PC-9 (cell line): ENCODE measurements at regions not wholly inside any gene's neighbourhood (a gene's known extent, or its start where the extent isn't known, plus 50 kb on each side); places are given as distances from the start of the nearest gene placed in this dataset.

Experiments
- BruUV-seq: library from RNA; stranded (reverse); fragments of 400-500 nt; replicated peaks from 2 replicates; lab custom pipeline; 2021; lab: Mats Ljungman, UMichigan
- CTCF ChIA-PET: fragments of 300-600 bp; sonication (Branson Sonifier 250); formaldehyde crosslinking; loops from one replicate; lab custom pipeline; 2022; ENCODE audit warnings: antibody characterized with exemption; lab: Charles Lee
- POLR2A ChIA-PET: fragments of 300-600 bp; sonication (Branson Sonifier 250); formaldehyde crosslinking; loops from one replicate; lab custom pipeline; 2022; ENCODE audit warnings: antibody characterized with exemption; ENCODE audit not compliant: unreplicated experiment; lab: Charles Lee
- DNase-seq, 2 experiments: peaks; one replicate each; pipeline versions ENCODE4 v3.0.0 to v3.0.0-alpha.2; 2015 to 2022; ENCODE audit warnings: mixed read lengths in 1 of 2
- H2AFZ ChIP-seq: fragments of 200-600 bp; sonication (generic); 2 replicates; pipeline ENCODE4 v1.8.1; 2017; ENCODE audit warnings: antibody characterized with exemption
- H3F3A ChIP-seq: fragments of 200-600 bp; sonication (generic); 2 replicates; pipeline ENCODE4 v1.8.1; 2017; ENCODE audit warnings: antibody characterized with exemption, mild to moderate bottlenecking, low read depth; ENCODE audit not compliant: insufficient read depth
- H3K27ac ChIP-seq: fragments of 200-600 bp; sonication (generic); 2 replicates; pipeline ENCODE4 v1.6.1; 2016; ENCODE audit warnings: mixed run types
- H3K27me3 ChIP-seq: fragments of 200-600 bp; sonication (generic); 2 replicates; pipeline ENCODE4 v1.6.1; 2016; ENCODE audit warnings: low read depth, mixed run types; ENCODE audit not compliant: insufficient read depth
- H3K36me3 ChIP-seq: fragments of 200-600 bp; sonication (generic); 2 replicates; pipeline ENCODE4 v1.6.1; 2016; ENCODE audit warnings: low read depth, mixed run types
- H3K4me1 ChIP-seq: fragments of 200-600 bp; sonication (generic); replicated peaks from 2 replicates; pipeline ENCODE4 v1.6.1; 2016; ENCODE audit warnings: mixed run types; ENCODE audit not compliant: insufficient read depth
- H3K4me2 ChIP-seq: fragments of 200-600 bp; sonication (generic); 2 replicates; pipeline ENCODE4 v1.6.1; 2017; ENCODE audit warnings: mixed run types
- H3K4me3 ChIP-seq: fragments of 200-600 bp; sonication (generic); 2 replicates; pipeline ENCODE4 v1.6.1; 2016; ENCODE audit warnings: mixed run types
- H3K79me2 ChIP-seq: fragments of 200-600 bp; sonication (generic); 2 replicates; pipeline ENCODE4 v1.6.1; 2017; ENCODE audit warnings: low read depth, mixed run types
- H3K9me2 ChIP-seq: fragments of 200-600 bp; sonication (generic); 2 replicates; pipeline ENCODE4 v1.8.1; 2017; ENCODE audit warnings: mild to moderate bottlenecking; ENCODE audit not compliant: insufficient read depth
- H3K9me3 ChIP-seq: fragments of 200-600 bp; sonication (generic); 2 replicates; pipeline ENCODE4 v1.8.1; 2016; ENCODE audit warnings: low read depth; ENCODE audit not compliant: insufficient read depth
- H4K20me1 ChIP-seq: fragments of 200-600 bp; sonication (generic); 2 replicates; pipeline ENCODE4 v1.8.1; 2017; ENCODE audit not compliant: insufficient read depth
- EZH2 ChIP-seq: fragments of 200-600 bp; sonication (generic); IDR thresholded peaks from 2 replicates; pipeline ENCODE4 v1.8.0; 2017; ENCODE audit warnings: antibody characterized with exemption, low read depth
- intact Hi-C: fragments of 100-400 bp; cut with micrococcal nuclease; formaldehyde crosslinking; loops from one replicate; pipeline ENCODE4 v1.10.0; 2022; ENCODE audit not compliant: unreplicated experiment
- TF ChIP-seq, protein P1 (sequence below): fragments of 200-600 bp; sonication (generic); conservative IDR thresholded peaks from 2 replicates; pipeline ENCODE4 v1.6.1; 2017; ENCODE audit warnings: mixed run types, antibody characterized with exemption, mild to moderate bottlenecking, moderate library complexity

DNA sequence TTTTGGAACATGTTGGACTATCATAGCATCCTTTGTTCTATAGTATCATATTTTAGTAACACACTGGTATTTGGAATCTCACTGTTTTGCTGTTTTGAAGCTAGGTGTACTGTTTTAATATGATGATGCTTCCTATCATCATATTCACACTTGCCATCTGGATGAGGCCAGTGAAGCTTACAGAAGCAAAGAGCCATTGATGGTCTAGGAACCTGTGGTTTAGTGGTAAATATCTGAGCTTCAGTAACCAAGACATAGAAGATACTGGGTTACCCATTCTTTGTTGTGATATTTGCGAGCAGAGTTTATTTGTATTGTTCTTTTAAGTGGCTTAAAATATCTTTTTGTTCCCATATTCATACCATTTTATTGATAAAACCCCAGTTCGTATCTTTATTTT, 304.1 kb downstream of the SATB1 start:
- Histone ChIP-seq H3K27me3 (no peaks in the 10 kb centered on the region), H4K20me1 (no peaks in the 10 kb centered on the region; the same call in 1 of the 2 replicates), H2AFZ (no peak overlapping the region), H3K9me3 (no peaks in the 10 kb centered on the region), H3K36me3 (no peaks in the 10 kb centered on the region), H3K79me2 (no peaks in the 10 kb centered on the region), H3K4me2 (no peak overlapping the region), H3K4me3 (no peak overlapping the region), H3F3A (peaks cover 10% of the 10 kb centered on the region; the same call in 1 of the 2 replicates), H3K9me2 (no peaks in the 10 kb centered on the region), H3K4me1 (peaks cover 16% of the 10 kb centered on the region), H3K27ac (no peak overlapping the region)
- ChIA-PET CTCF (no interaction called here), POLR2A (no interaction called here)
- BruUV-seq, result no TSS peak
- no peak for TF ChIP-seq EZH2
- TF ChIP-seq, protein P1, sequence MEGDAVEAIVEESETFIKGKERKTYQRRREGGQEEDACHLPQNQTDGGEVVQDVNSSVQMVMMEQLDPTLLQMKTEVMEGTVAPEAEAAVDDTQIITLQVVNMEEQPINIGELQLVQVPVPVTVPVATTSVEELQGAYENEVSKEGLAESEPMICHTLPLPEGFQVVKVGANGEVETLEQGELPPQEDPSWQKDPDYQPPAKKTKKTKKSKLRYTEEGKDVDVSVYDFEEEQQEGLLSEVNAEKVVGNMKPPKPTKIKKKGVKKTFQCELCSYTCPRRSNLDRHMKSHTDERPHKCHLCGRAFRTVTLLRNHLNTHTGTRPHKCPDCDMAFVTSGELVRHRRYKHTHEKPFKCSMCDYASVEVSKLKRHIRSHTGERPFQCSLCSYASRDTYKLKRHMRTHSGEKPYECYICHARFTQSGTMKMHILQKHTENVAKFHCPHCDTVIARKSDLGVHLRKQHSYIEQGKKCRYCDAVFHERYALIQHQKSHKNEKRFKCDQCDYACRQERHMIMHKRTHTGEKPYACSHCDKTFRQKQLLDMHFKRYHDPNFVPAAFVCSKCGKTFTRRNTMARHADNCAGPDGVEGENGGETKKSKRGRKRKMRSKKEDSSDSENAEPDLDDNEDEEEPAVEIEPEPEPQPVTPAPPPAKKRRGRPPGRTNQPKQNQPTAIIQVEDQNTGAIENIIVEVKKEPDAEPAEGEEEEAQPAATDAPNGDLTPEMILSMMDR, result no peak
- DNase-seq, result no peak
- intact Hi-C loops, result no loop called here

DNA sequence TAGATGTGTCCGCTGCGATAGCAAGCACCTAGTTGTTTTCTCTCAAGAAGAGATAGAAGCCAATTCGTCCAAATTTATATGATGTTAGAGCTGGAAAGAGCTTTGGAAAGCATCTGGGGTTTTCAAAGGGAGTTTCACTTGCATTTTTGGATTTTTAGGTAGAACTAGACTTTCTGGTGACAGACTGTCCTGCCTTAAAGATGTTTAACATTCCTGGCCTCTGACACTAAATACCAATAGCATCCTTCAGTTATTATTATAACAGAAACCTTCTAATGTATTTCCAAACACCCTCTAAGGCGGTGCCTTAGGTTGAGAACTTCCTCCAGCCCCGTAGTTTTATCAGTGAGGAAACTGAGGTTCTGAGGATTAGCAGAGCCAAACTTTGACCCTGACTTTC, 305.3 kb downstream of the SATB1 start:
- no TSS peak for BruUV-seq
- Histone ChIP-seq H3K79me2 (no peaks in the 10 kb centered on the region), H2AFZ (0 out of 2 replicates have a peak overlapping the region, but pooled peaks have one; percentile 21), H3K4me3 (no peak overlapping the region), H3K9me3 (no peaks in the 10 kb centered on the region), H3K27me3 (no peaks in the 10 kb centered on the region), H4K20me1 (no peaks in the 10 kb centered on the region; the same call in 1 of the 2 replicates), H3K4me1 (peaks cover 16% of the 10 kb centered on the region), H3F3A (peaks cover 10% of the 10 kb centered on the region; the same call in 1 of the 2 replicates), H3K36me3 (no peaks in the 10 kb centered on the region), H3K4me2 (no peak overlapping the region), H3K9me2 (no peaks in the 10 kb centered on the region), H3K27ac (no peak overlapping the region)
- ChIA-PET POLR2A (no interaction called here), CTCF (interaction anchor here (0.6 kb wide), 1 partner anchor 64 kb away, joined by 4 read pairs; no protein-coding TSS in a partner anchor)
- TF ChIP-seq, protein P1, result no peak
- TF ChIP-seq EZH2, result no peak
- DNase-seq, result no peak
- intact Hi-C loops, result no loop called here

DNA sequence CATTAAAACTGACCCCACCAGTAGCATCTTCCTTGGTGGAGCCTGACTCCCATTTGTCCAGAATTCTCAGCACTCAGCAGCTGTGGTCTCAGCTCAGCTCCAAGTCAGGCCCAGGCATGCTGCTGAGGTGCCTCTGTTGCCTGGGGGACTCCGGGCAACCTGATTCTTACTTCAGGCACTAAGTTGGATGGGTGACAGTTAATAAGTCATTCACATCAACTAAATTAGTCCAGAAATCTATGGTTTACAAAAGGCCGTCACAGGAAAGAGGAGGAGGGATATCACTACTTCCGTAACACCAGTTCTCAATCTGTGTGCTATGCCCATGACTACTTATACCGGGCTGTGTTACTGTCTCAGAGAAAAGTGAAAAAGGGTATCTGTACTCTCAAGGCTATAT, 310.2 kb downstream of the SATB1 start:
- DNase-seq, result no peak
- Histone ChIP-seq H3K9me2 (no peaks in the 10 kb centered on the region), H3K4me3 (no peak overlapping the region), H3K27me3 (no peaks in the 10 kb centered on the region), H2AFZ (no peak overlapping the region), H3K36me3 (no peaks in the 10 kb centered on the region), H3K27ac (no peak overlapping the region), H4K20me1 (no peaks in the 10 kb centered on the region), H3F3A (no peaks in the 10 kb centered on the region), H3K4me1 (peaks cover 5% of the 10 kb centered on the region; the same call in 1 of the 2 replicates), H3K4me2 (no peak overlapping the region), H3K79me2 (no peaks in the 10 kb centered on the region), H3K9me3 (no peaks in the 10 kb centered on the region)
- intact Hi-C loops, result no loop called here
- TF ChIP-seq, protein P1, result no peak
- no peak for TF ChIP-seq EZH2
- ChIA-PET POLR2A (no interaction called here), CTCF (no interaction called here)
- no TSS peak for BruUV-seq
